ENCODE measurements at regions not wholly inside any gene's neighbourhood (a gene's known extent, or its start where the extent isn't known, plus 50 kb on each side); places are given as distances from the start of the nearest gene placed in this dataset.
"Not testable (repeated sequence)": the region's sequence is repeated elsewhere in the genome, so short reads cannot be mapped to it uniquely, and the experiment has no call there.

DNA sequence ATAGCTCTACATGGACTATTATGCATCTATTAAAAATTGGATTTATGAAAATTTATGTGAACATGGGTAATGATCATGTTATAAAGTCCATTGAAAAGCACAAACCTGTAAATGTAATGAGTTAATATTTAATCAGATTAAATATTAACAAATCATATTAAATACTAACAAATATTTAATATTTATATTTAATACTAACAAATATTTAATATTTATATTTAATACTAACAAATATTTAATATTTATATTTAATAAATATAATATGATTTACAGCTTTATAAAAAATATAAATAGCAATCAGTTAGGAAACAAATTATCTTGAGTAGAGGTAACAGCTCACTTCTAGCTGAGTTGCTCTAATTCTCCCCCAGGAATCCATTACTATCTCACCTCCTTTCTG, 758.0 kb upstream of the USP15 start:
- no peak for DNase-seq

DNA sequence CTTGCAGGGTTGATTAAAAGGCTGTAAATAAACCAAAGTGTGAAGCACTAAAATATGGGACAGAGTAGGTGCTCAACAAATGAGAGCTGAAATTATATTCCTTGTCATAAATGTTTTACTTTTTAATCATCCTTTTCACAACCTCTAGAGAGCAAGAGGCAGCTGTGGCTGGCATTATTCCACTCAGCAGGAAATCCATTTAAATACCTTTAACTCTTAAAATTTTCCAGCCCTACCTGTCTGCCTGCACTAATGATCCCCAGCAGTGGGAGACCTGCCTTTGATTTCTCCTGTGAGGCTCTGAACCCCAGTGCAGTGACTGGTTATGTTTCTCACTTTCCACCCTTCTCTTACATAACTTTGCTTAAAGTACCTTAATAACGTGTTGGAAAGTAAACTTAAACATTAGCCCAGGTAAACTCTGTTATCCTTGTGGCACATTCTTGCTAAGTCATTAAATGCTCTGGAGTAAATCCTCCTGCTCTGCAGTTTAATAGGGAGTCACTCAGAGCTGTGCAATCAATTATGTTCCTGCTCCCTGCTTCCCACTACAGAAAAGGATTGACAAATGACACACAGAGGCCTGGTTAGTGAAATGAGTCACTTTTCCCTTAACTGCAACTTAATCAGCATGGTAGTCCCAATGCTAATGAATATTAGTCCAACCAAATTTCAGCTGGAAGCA, 755.7 kb upstream of the USP15 start:
- DNase-seq = peak; percentile 15

- DNase-seq = no peak
Observed at GRCh38 chr12:61513499-61513898, 746.7 kb upstream of the USP15 start.

- no peak for DNase-seq
Observed at GRCh38 chr12:61514016-61514415, 746.2 kb upstream of the USP15 start.

GRCh38 chr12:61521258-61521657, 738.9 kb upstream of the USP15 start:
- DNase-seq = no peak

DNA sequence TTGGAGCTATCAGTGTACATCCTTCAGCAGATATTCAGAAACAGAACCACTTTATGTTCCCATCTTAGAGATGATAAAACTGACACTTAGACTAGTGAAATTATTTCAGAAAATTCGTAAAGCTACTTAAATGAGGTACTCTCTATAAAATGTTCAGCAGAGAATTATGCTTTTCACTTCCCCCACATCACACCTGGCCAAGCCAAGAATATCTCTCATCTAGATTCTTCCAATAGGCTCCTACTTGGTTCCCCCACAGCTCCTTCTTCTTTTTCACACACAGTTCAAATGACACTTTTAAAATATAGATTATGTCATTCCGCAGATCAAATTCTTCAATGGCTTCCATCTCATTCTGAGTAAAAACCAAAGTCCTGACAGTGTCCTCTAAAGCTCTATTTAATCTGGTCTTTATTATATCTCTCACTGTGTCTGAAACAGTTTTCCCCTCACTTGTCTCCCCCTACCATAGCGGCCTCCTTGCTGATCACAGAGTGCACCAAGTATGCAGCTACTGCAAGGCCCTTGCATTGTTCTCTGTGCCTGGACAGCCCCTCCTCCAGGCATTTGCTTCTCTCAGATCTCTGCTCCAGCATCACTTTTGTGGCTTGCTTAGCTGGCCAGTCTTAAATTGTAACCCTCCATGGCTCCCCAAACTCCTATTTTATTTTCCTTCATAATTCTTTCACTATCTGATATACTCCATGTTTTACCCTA, 736.8 kb upstream of the USP15 start:
- DNase-seq = no peak

- no peak for DNase-seq
Observed at GRCh38 chr12:61524851-61525250, 735.4 kb upstream of the USP15 start.

DNA sequence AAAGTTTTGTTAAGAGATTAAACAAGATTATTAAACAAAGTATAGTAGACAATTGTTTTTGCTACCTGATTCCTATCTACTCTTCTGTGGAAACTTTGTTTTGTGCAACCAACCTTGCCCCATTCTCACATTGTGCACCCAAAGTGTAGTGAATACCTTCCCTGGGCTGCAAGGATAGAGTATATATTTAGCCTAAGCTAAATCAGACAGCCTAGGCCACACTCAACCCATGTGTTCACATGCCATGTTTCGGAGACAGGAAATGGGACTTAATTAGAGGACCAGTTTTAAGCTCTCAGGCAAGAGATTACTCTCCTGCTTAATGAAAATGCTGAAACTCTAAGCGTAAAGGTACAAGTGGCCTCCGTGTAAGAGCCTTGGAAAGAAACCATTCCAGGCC, 734.9 kb upstream of the USP15 start:
- no peak for DNase-seq

DNA sequence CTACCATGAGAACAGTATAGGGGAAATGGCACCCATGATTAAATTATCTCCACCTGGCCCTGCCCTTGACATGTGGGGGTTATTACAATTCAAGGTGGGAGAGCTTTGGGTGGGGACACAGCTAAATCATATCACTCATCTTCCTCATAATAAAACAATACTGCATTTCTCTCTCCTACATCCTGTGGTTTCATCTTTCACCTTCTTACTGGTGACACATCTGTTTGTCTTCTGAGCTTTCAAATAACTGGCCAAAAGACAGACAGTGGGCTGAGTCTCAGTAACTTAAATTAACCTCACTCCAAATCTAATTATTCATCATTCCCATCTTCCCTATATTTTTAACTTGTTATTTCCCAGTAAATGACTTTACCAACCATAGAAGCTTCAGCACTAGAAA, 729.7 kb upstream of the USP15 start:
- DNase-seq = no peak

- no peak for DNase-seq
Observed at GRCh38 chr12:61531195-61531594, 729.0 kb upstream of the USP15 start.

- DNase-seq = no peak
Observed at GRCh38 chr12:61536117-61536516, 724.1 kb upstream of the USP15 start.

DNA sequence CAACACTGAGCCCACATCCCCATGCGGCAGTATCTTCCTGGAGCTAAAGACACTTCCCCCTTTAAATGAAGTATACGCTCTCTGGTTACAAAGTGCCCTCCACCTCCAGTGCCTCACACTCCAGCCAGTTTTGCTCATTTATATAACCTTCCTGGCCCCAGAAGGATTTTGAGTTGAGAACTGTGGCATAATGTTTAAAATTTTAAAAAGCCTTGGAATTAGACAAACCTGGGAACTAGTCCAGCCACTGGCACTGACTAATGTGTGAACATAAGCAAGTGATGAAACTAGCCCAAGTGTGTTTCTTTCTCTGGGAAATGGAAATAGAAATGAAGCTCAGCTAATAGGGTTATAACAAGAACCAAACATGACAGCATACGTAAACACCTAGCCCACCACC, 723.7 kb upstream of the USP15 start:
- DNase-seq = no peak

DNA sequence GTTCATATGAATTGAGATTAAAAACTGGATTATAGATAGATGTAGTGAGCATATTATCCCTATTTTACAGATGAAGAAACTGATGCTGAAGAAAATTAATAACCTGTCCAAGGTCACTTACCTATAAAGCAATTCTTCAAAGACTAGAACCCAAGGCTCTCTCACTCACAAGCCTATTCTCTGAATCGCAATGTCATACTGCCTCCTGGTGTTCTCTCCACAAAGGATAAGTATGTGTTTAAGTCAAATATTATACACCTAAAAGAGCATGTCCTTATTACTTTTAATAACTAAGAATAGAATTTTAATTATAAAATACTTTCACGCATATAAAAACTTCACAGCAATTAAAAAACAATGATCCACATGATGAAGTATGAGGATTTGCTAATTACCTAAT, 721.3 kb upstream of the USP15 start:
- DNase-seq = no peak

GRCh38 chr12:61542551-61542950, 717.7 kb upstream of the USP15 start:
- DNase-seq = no peak

GRCh38 chr12:61546296-61546695, 713.9 kb upstream of the USP15 start:
- DNase-seq = peak; percentile 8

GRCh38 chr12:61553091-61553490, 707.1 kb upstream of the USP15 start:
- DNase-seq = no peak

- no peak for DNase-seq
Observed at GRCh38 chr12:61554268-61555008, 705.8 kb upstream of the USP15 start.

DNA sequence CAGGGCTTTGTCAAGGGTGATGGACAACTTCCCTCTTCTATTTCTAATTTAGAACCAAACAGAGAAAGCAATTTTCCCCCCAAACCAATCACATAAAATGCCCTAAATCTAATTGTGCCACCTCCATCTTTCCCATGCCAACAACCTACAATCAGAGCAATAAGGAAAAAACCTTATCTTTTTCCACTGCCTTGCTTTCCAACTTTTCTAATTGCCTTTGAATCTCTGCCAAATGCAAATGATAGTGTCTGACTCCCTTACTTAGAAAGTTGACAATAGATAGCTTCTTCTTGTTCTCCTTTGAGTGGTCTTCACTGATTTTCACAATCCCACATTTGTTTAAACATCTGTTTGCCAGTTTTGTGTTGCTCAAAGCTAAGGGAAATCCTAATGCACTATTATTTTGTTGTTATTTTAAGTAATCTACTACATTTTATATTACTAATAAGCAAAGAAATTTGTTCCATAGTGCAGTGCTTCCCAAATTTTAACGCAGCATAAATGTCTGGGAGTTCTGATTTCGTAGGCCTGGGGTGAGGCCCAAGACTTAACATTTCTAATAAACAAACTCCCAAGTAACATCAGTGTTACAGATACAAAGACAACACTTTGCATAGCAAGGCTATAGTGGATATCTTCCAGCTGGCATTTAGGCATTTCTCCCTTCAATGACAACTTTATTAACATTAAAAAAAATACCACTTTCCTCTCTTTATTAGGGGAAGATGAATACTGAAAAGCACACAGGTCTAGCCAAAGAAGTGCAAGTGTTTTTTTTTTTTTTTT, 696.3 kb upstream of the USP15 start:
- no peak for DNase-seq

GRCh38 chr12:61564466-61564865, 695.7 kb upstream of the USP15 start:
- no peak for DNase-seq

- no peak for DNase-seq
Observed at GRCh38 chr12:61566183-61566582, 694.0 kb upstream of the USP15 start.

DNA sequence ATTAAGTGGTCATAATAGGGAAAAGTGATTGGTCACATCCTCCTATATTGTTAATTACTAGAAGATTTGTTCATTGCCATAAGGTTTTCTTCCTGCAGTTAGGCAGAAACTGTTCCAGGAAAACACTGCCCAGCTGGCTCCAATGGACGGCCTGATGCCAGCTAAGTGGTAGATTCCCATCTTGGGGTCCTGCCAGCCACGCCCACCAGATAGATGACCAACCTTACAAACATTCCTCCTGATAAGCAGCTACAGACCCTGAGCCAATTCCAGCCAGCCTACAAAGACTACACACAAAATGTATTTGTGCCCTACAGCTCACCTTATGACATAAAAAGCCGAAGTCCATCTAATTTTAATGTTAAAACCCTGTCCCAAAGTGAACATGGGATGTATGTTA, 685.9 kb upstream of the USP15 start:
- DNase-seq = no peak

DNA sequence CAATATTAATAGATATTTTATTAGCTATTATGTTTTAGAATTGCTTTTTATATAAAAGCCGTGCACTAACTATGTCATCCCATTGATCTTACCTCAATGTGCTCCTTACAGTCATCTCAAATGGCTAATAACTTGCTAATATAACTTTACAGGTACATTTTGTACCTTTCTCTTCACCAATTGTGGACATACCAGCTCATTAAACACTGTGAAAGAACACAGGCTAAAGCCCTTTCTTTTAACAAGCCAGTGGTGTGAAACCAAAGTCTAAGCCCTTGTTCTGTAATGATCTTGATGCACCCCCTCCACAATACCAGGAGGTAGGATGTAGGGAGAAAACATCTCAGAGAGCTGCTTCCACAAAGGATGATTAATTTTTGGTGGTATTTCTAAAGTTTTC, 675.3 kb upstream of the USP15 start:
- DNase-seq = no peak

DNA sequence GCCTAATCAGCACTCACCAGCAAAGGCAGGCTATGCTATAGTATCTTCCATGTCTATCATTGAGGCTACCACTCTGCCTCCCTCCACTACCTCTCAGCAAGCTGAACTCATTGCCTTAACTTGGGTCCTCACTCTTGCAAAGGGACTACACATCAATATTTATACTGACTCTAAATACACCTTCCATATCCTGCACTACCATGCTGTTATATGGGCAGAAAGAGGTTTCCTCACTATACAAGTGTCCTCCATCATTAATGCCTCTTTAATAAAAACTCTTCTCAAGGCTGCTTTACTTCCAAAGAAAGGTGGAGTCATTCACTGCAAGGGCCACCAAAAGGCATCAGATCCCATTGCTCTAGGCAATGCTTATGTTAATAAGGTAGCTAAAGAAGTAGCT, 669.3 kb upstream of the USP15 start:
- not testable (repeated sequence) for DNase-seq

All from left kidney (tissue), 1 donor.